Mucosa of gallbladder (tissue), 1 donor: ENCODE measurements at regions not wholly inside any gene's neighbourhood (a gene's known extent, or its start where the extent isn't known, plus 50 kb on each side); places are given as distances from the start of the nearest gene placed in this dataset.
"Not testable (repeated sequence)": the region's sequence is repeated elsewhere in the genome, so short reads cannot be mapped to it uniquely, and the experiment has no call there.

Experiments
- DNase-seq: peaks from one replicate; pipeline ENCODE4 v3.0.0-alpha.2; 2020; ENCODE audit warnings: low spot score
- donor health status: DM: no; HTN: no; CAD: no.

- DNase-seq: no peak
Measured at GRCh38 chr4:158958489-158959270, 144.2 kb upstream of the RAPGEF2 start.

DNA sequence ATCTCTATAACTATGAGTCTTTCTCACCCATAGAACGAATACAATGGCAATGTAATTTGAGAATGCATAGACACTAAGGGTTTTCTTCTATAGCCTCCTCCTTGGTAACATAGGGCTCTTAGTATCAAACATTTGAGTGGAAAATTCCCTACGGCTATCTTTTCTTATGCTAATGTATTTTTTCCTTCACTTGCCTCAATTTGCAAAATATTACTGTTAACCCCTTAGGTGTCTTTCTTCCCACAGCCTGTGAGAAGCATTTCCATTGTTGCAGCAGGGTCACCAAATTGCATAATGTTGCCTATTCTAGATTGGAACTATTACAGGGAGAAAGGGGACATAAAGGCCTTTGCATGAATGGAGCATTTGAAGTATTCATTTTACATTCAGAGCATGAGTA, 140.5 kb upstream of the RAPGEF2 start:
- DNase-seq: no peak

DNA sequence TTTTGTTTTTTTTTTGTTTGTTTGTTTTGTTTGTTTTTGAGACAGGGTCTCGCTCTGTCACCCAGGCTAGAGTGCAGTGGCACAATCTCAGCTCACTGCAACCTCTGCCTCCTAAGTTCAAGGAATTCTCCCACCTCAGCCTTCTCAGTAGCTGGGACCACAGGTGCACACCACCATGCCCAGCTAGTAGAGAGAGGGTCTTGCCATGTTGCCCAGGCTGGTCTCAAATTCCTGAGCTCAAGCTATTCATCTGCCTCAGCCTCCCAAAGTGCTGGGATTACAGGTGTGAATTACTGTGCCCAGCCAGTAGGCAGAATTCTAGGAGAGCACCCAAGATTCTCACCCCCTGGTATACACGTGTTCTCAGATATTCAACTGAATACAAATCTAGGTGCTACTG, 139.6 kb upstream of the RAPGEF2 start:
- DNase-seq: not testable (repeated sequence)

GRCh38 chr4:158964114-158964727, 138.7 kb upstream of the RAPGEF2 start:
- no peak for DNase-seq

DNA sequence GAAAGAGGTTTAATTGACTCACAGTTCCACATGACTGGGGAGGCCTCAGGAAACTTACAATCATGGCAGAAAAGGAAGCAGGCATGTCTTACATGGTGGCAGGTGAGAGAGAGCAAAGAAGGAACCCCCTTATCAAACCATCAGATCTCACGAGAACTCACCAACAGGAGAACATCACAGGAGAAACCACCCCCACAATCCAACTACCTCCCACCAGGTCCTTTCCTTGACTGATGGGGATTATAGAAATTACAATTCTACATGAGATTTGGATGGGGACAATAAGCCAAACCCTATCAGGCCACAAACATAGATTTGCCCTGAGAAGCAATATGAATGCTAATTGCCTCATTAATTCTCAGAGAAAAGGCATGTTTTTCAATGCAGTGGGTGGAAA, 138.2 kb upstream of the RAPGEF2 start:
- no peak for DNase-seq

GRCh38 chr4:158965226-158965625, 137.7 kb upstream of the RAPGEF2 start:
- DNase-seq: no peak

- DNase-seq: no peak
Measured at GRCh38 chr4:158966091-158966490, 136.8 kb upstream of the RAPGEF2 start.

GRCh38 chr4:158968961-158969360, 133.9 kb upstream of the RAPGEF2 start:
- DNase-seq: no peak

- DNase-seq: no peak
Measured at GRCh38 chr4:158970812-158971211, 132.1 kb upstream of the RAPGEF2 start.

GRCh38 chr4:158974438-158974837, 128.4 kb upstream of the RAPGEF2 start:
- not testable (repeated sequence) for DNase-seq

DNA sequence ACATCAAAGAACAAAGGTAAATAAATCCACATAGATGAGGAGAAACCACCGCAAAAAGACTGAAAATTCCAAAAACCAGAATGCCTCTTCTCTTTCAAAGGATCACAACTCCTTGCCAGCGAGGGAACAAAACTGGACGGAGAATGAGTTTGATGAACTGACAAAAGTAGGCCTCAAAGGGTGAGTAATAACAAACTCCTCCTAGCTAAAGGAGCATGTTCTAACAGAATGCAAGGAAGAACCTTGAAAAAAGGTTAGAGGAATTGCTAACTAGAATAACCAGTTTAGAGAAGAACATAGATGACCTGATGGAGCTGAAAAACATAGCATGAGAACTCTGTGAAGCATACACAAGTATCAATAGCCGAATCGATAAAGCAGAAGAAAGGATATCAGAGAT, 122.2 kb upstream of the RAPGEF2 start:
- not testable (repeated sequence) for DNase-seq

DNA sequence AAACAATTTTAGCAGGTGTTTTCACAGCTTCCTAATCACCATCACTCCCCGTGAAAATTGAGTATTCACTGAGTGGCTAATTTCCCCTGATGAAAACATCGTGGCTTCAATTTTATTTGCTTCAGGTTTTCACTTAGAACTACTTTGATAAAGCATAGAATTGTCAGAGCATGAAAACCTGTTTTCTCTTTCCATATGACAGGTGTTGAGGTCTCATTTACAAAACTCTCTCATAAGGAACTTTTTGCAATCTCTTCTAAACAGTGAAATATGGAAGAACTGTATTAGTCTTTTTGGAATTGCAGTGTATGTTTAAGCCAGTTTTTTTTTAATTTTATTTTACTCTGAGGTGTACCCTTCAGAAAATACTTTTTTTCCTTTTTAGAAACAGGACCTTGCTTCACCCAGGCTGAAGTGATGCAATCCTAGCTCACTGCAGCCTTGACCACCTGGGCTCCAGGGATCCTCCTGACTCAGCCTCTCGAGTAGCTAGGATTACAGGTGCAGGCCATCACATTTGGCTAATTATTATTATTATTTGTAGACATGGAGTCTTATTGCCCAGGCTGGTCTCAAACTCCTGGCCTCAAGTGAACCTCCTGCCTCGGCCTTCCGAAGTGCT, 111.2 kb upstream of the RAPGEF2 start:
- no peak for DNase-seq

DNA sequence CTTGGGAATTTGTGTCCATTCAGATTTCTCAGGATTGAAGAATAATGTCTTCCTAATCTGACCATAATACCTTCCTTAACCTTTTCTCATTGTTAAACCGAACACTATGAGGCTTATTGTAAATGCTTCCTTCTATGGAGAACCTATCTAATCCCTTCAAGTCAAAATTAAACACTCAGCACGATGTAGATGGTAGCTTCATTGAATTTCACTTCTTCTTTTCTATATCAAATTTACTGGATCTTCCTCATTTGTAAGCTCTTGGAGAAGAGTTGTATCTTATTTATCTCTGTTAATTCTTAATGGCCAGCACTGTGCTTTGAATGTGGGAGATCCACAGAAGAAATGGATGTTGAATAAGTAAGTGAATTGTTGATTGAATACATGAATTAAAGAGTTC, 109.0 kb upstream of the RAPGEF2 start:
- DNase-seq: no peak

GRCh38 chr4:158995040-158995439, 107.8 kb upstream of the RAPGEF2 start:
- DNase-seq: no peak

DNA sequence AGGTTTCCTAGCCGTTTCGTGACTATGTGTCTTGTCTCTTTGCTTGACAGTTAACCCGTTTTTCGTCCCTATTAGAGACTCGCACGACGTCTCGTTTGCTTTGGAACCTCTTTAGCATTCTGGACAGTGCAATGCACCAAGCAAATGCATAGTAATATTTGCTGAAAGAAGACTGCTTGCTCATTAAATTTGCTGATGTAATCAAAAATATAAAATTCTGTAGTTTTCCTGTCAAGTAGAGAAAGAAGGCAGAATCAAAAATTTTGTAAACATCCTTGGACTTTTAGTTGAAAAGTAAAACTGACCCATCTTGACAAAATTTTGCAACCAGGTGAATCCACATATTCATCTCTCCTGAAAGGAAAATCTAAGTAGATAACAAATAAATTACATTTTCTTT, 106.9 kb upstream of the RAPGEF2 start:
- no peak for DNase-seq

DNA sequence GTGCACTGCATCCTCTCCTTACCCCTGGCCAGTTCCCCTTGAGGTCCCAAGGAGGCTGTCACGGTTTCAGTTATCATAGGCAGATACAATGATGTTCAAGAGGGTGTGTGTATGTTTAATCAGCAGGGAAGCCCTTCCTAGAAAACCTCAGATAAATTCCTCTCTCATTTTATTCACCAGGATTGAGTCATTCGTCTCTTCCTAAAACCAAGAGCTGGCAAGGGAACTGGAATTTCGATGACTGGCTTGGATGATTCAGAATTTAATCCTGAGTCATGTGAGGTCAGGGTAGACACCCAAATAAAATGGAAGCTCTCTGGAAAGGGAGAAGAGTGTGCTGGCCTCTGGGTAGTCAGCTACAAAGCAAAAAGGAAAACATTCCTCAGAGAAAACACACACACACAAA, 106.2 kb upstream of the RAPGEF2 start:
- no peak for DNase-seq

GRCh38 chr4:158997660-158998349, 105.1 kb upstream of the RAPGEF2 start:
- DNase-seq: no peak

GRCh38 chr4:158998624-158999023, 104.3 kb upstream of the RAPGEF2 start:
- no peak for DNase-seq

GRCh38 chr4:158999166-158999682, 103.7 kb upstream of the RAPGEF2 start:
- DNase-seq: no peak

DNA sequence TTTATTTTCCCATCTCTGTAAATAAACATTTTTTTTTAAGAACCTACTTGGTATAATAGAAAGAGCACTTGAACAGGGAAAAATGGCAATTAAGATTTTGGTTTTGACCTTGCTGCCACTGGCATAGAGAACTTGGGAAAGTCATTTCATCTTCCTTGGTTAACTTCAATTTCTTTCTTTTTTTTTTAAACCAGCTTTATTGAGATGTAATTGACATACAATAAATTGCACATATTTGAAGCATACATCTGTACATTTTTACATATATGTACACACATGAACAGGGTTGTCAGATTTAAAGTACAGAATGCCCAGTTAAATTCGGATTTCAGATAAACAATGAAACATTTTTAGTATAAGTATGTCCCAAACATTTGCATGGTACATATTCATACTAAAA, 103.0 kb upstream of the RAPGEF2 start:
- DNase-seq: no peak

DNA sequence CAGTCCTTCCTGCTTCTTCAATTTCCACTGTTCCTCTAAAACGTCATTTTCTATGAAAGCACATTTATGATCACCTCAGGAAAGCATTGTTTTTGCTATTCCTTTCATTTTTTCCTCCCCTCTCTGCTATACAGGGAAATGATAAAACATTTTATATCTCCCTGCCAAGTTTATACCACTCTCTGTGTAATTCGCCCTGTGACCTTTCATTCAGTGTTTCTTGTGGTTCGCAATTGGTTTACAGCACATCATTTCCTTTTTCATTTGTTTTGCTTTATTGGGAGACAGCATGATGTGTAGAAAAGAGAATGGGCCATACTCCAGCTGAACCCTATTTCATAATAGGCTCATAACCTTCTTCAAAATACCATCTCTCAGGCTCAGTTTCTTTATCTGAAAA, 99.9 kb upstream of the RAPGEF2 start:
- no peak for DNase-seq
